ENCODE measurements at regions not wholly inside any gene's neighbourhood (a gene's known extent, or its start where the extent isn't known, plus 50 kb on each side); places are given as distances from the start of the nearest gene placed in this dataset.

DNA sequence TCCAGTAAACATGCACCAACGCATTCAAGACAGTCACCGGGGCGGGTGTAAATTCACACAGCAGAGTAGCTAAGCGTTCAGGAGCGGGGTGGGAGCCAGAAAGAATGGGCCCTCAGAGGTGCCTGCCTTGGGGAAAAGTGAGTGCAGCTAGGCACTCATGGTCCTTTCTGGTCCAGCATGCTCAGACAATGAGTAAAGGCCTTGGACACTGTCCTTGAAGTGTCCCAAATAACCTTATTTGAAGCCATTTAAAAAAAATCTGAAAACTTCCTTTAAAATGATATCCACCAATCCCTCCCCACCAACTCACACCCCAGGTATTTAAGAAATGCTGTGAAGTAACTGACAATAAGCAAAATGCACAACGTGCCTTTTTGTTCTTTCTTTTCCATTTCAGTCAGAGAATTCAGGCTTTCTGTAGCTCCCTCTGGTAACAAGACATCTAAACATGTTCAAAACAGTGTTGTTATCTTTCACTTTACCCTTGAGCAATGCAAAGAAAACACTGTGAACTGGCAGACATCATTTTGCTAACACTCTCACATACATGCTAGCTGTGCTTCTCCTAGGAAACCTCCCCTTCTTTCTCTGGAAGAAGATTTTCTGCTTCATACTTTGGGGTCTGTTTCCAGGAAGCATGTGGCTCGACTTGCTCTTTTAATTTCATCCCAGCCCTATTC lies 445.1 kb upstream of the SPRED2 start:
- H3K27ac Mint-ChIP-seq, result peak overlapping the region; percentile 84
- H3K36me3 Mint-ChIP-seq, result no peaks in the 10 kb centered on the region
- no peak for TF ChIP-seq CTCF (IDR thresholded peaks at IDR 0.05; ENCODE audit: unreplicated experiment)
- DNase-seq (ENCODE audit: low spot score in 2 of 2, unreplicated experiment in 2 of 2), result no peak
- H3K9me3 Mint-ChIP-seq, result no peaks in the 10 kb centered on the region
- no peak overlapping the region for H3K4me3 Mint-ChIP-seq
- H3K27me3 Mint-ChIP-seq (ENCODE audit: low read depth), result no peaks in the 10 kb centered on the region
- H3K4me1 Mint-ChIP-seq, result peaks cover 21% of the 10 kb centered on the region

DNA sequence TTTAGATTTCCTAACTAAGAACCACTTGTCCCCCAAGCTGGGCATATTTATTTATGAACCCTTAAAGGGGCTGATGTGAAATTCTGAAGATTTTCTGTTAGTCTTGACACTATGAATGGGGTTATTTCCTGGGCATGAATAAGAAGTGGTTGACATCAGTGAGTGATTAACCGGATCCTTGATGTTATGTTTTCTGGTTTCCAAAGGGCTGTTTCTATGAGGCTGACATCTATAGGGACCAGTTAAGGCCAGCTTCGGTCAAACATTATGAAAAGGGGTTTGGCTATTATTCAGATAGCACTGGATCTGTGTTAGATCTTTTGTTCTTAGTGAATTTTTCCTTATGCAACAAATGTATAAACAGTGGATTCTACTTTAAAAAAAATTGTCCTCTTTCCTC lies 443.7 kb upstream of the SPRED2 start:
- H3K9me3 Mint-ChIP-seq, result no peaks in the 10 kb centered on the region
- H3K36me3 Mint-ChIP-seq, result no peaks in the 10 kb centered on the region
- no peak overlapping the region for H3K27ac Mint-ChIP-seq
- DNase-seq (ENCODE audit: low spot score in 2 of 2, unreplicated experiment in 2 of 2), result no peak
- peaks cover 21% of the 10 kb centered on the region for H3K4me1 Mint-ChIP-seq
- H3K27me3 Mint-ChIP-seq (ENCODE audit: low read depth), result no peaks in the 10 kb centered on the region
- no peak overlapping the region for H3K4me3 Mint-ChIP-seq
- TF ChIP-seq CTCF (IDR thresholded peaks at IDR 0.05; ENCODE audit: unreplicated experiment), result no peak

- Mint-ChIP-seq H3K36me3 (no peaks in the 10 kb centered on the region), H3K4me1 (peaks cover 13% of the 10 kb centered on the region), H3K27me3 (ENCODE audit: low read depth) (no peaks in the 10 kb centered on the region), H3K27ac (no peak overlapping the region), H3K9me3 (no peaks in the 10 kb centered on the region), H3K4me3 (no peak overlapping the region)
- no peak for DNase-seq (ENCODE audit: low spot score in 2 of 2, unreplicated experiment in 2 of 2)
- TF ChIP-seq CTCF (IDR thresholded peaks at IDR 0.05; ENCODE audit: unreplicated experiment), result no peak
These were observed 438.4 kb upstream of the SPRED2 start for GRCh38 chr2:65870826-65871225.

GRCh38 chr2:65869296-65869695 lies 436.9 kb upstream of the SPRED2 start:
- peaks cover 13% of the 10 kb centered on the region for H3K4me1 Mint-ChIP-seq
- H3K9me3 Mint-ChIP-seq, result no peaks in the 10 kb centered on the region
- H3K36me3 Mint-ChIP-seq, result no peaks in the 10 kb centered on the region
- H3K27me3 Mint-ChIP-seq (ENCODE audit: low read depth), result no peaks in the 10 kb centered on the region
- H3K27ac Mint-ChIP-seq, result no peak overlapping the region
- no peak overlapping the region for H3K4me3 Mint-ChIP-seq
- TF ChIP-seq CTCF (IDR thresholded peaks at IDR 0.05; ENCODE audit: unreplicated experiment), result no peak
- DNase-seq (ENCODE audit: low spot score in 2 of 2, unreplicated experiment in 2 of 2), result no peak

- no peak overlapping the region for H3K27ac Mint-ChIP-seq
- H3K9me3 Mint-ChIP-seq, result no peaks in the 10 kb centered on the region
- H3K27me3 Mint-ChIP-seq (ENCODE audit: low read depth), result no peaks in the 10 kb centered on the region
- no peak for DNase-seq (ENCODE audit: low spot score in 2 of 2, unreplicated experiment in 2 of 2)
- no peak for TF ChIP-seq CTCF (IDR thresholded peaks at IDR 0.05; ENCODE audit: unreplicated experiment)
- H3K4me1 Mint-ChIP-seq, result peaks cover 13% of the 10 kb centered on the region
- H3K36me3 Mint-ChIP-seq, result no peaks in the 10 kb centered on the region
- H3K4me3 Mint-ChIP-seq, result no peak overlapping the region
These were observed 435.8 kb upstream of the SPRED2 start for GRCh38 chr2:65868177-65868576.

- H3K4me1 Mint-ChIP-seq, result peaks cover 13% of the 10 kb centered on the region
These were observed 435.0 kb upstream of the SPRED2 start for GRCh38 chr2:65867446-65867845.

More at GRCh38 chr2:65867446-65867845, 435.0 kb upstream of the SPRED2 start:
- H3K9me3 Mint-ChIP-seq, result no peaks in the 10 kb centered on the region
- no peaks in the 10 kb centered on the region for H3K36me3 Mint-ChIP-seq
- H3K27me3 Mint-ChIP-seq (ENCODE audit: low read depth), result no peaks in the 10 kb centered on the region
- DNase-seq (ENCODE audit: low spot score in 2 of 2, unreplicated experiment in 2 of 2), result no peak
- H3K4me3 Mint-ChIP-seq, result no peak overlapping the region
- no peak overlapping the region for H3K27ac Mint-ChIP-seq
- no peak for TF ChIP-seq CTCF (IDR thresholded peaks at IDR 0.05; ENCODE audit: unreplicated experiment)

Data from mesothelial cell of epicardium (in vitro differentiated cells).